ENCODE measurements at regions not wholly inside any gene's neighbourhood (a gene's known extent, or its start where the extent isn't known, plus 50 kb on each side); places are given as distances from the start of the nearest gene placed in this dataset.

- Histone ChIP-seq H3K36me3 (ENCODE audit: control insufficient read depth, insufficient read depth, low read length) (no peaks in the 10 kb centered on the region), H3K9ac (ENCODE audit: low read depth, low read length) (no peak overlapping the region), H3K4me3 (ENCODE audit: insufficient read depth, low read depth, low read length) (no peak overlapping the region), H2AFZ (replicated peaks; ENCODE audit: low read length, poor library complexity) (no peak overlapping the region), H3K56ac (ENCODE audit: extremely low read depth, insufficient read depth, low read length) (no peak overlapping the region), H3K9me3 (ENCODE audit: control insufficient read depth, insufficient read depth, low read length) (peaks cover 4% of the 10 kb centered on the region; the same call in 1 of the 2 replicates), H3K4me1 (ENCODE audit: control insufficient read depth, insufficient read depth, low read length) (no peaks in the 10 kb centered on the region), H2BK15ac (ENCODE audit: low read depth, low read length) (no peak overlapping the region), H4K20me1 (ENCODE audit: insufficient read depth, low read length) (no peaks in the 10 kb centered on the region), H2BK5ac (ENCODE audit: low read depth, low read length, poor library complexity, severe bottlenecking) (no peak overlapping the region), H2BK20ac (ENCODE audit: low read depth, low read length) (no peak overlapping the region), H4K5ac (ENCODE audit: low read depth, low read length) (no peak overlapping the region), H3K27me3 (ENCODE audit: control insufficient read depth, insufficient read depth, low read length) (no peaks in the 10 kb centered on the region), H4K91ac (ENCODE audit: insufficient read depth, low read depth, low read length) (no peak overlapping the region), H3K79me1 (ENCODE audit: low read depth in 1 of 2, low read length in 2 of 2) (no peaks in the 10 kb centered on the region), H3K14ac (replicated peaks; ENCODE audit: low read depth, low read length) (no peak overlapping the region), H2AK5ac (ENCODE audit: low read depth, low read length) (no peak overlapping the region), H2AK9ac (replicated peaks; ENCODE audit: low read depth, low read length, poor library complexity) (no peak overlapping the region), H3K18ac (ENCODE audit: low read depth, low read length) (no peak overlapping the region), H2BK120ac (ENCODE audit: low read depth, low read length) (no peak overlapping the region), H3K9me1 (ENCODE audit: insufficient read depth, low read length) (no peaks in the 10 kb centered on the region), H3K23ac (ENCODE audit: low read depth, low read length) (no peak overlapping the region), H3K4me2 (ENCODE audit: low read depth, low read length) (no peak overlapping the region), H3K27ac (ENCODE audit: insufficient read depth, low read length) (no peak overlapping the region), H3K4ac (ENCODE audit: low read depth, low read length) (no peak overlapping the region), H4K8ac (ENCODE audit: low read depth in 2 of 2, low read length in 2 of 2) (no peak overlapping the region)
- ChIA-PET POLR2A (ENCODE audit: unreplicated experiment) (no interaction called here), CTCF (no interaction called here)
- DNase-seq (no peak), ATAC-seq (ENCODE audit: low read depth) (no peak)
- in situ Hi-C loops (cut with MboI; ENCODE audit: low sequenced_read_pairs) (no loop called here), dilution Hi-C loops (cut with HindIII; ENCODE audit: low sequenced_read_pairs, unreplicated experiment) (no loop called here), intact Hi-C loops (cut with micrococcal nuclease) (no loop called here)
- no peak for TF ChIP-seq MAZ (IDR thresholded peaks at IDR 0.05; ENCODE audit: borderline replicate concordance, low read depth, low read length)
- no peak for TF ChIP-seq SMC3 (IDR thresholded peaks at IDR 0.05; ENCODE audit: low read depth, low read length)
- WGBS, 2 experiments (ENCODE audit: extremely low coverage in 2 of 2, insufficient read length in 1 of 2) = 0% methylated on average over 2 of the region's 6 CpGs; no CpG with 5 or more reads in 1 of the 2 experiments
- BruUV-seq (replicated peaks) = no TSS peak
Observed at GRCh38 chr13:22726726-22727125, 454.1 kb upstream of the SGCG start.
